Body of pancreas (tissue), 4 donors: ENCODE measurements at regions not wholly inside any gene's neighbourhood (a gene's known extent, or its start where the extent isn't known, plus 50 kb on each side); places are given as distances from the start of the nearest gene placed in this dataset.

Experiments
- ATAC-seq: fragments of 150-250 bp; one replicate; pipeline ENCODE4 v1.9.1; 2016
- DNase-seq, 4 donors: peaks; one replicate each; pipeline ENCODE4 v3.0.0-alpha.2; 2019
- H3K27ac ChIP-seq, 4 donors: fragments of 200-600 bp; sonication (generic); 1 replicate in 3 of 4; 2 replicates in 1 of 4; pipeline versions ENCODE4 v1.5.1 to v1.6.1; 2016 to 2019; ENCODE audit warnings: mild to moderate bottlenecking in 1 of 4, mixed read lengths in 1 of 4, moderate library complexity in 1 of 4
- H3K27me3 ChIP-seq, 2 donors: fragments of 200-600 bp; sonication (generic); one replicate each; pipeline ENCODE4 v1.6.0; 2016; ENCODE audit warnings: mild to moderate bottlenecking in 1 of 2
- H3K36me3 ChIP-seq, 2 donors: fragments of 200-600 bp; sonication (generic); replicated peaks in 1 of 2; 2 replicates each; pipeline ENCODE4 v1.5.1; 2016; ENCODE audit warnings: low read depth in 2 of 2; ENCODE audit not compliant: insufficient read depth in 1 of 2
- H3K4me1 ChIP-seq: fragments of 200-600 bp; sonication (generic); one replicate; pipeline ENCODE4 v1.6.0; 2016
- H3K4me3 ChIP-seq, 2 donors: fragments of 200-600 bp; sonication (generic); 1 replicate in 1 of 2; 2 replicates in 1 of 2; pipeline ENCODE4 v1.5.1; 2016 to 2019
- H3K9me3 ChIP-seq, 3 donors: fragments of 200-600 bp; sonication (generic); 1 replicate in 2 of 3; 2 replicates in 1 of 3; pipeline ENCODE4 v1.5.1; 2016
- CTCF ChIP-seq, 7 experiments: fragments of 450-650 bp in 4 of 7; fragments of 200-600 bp in 3 of 7; sonication (generic) in 3 of 7; IDR thresholded peaks; one replicate each; pipeline ENCODE4 v1.5.1; 2016 to 2019; ENCODE audit warnings: antibody characterized with exemption in 7 of 7
- POLR2A ChIP-seq, 3 donors: fragments of 450-650 bp; IDR thresholded peaks; one replicate each; pipeline ENCODE4 v1.6.1; 2016; ENCODE audit warnings: antibody characterized with exemption in 3 of 3, mild to moderate bottlenecking in 2 of 3
- WGBS, 2 donors: methylation state at CpG; one replicate each; pipeline ENCODE4 v1.1.5; 2017; 5-methylcytosine and 5-hydroxymethylcytosine counted together
- intact Hi-C: fragments of 100-400 bp; cut with DNase I; formaldehyde crosslinking; loops from one replicate; pipeline ENCODE4 v1.15.1; 2023

- peak overlapping the region in 1 of 4 donors; percentile 12 for H3K27ac ChIP-seq
- no peaks in the 10 kb centered on the region for H3K9me3 ChIP-seq
- intact Hi-C loops = no loop called here
- WGBS, 2 donors = 62 to 74% methylated on average over 5 of the region's 5 CpGs
- H3K4me3 ChIP-seq = no peak overlapping the region
- peaks cover 23% of the 10 kb centered on the region for H3K4me1 ChIP-seq
- H3K36me3 ChIP-seq = no peaks in the 10 kb centered on the region
- no peak for ATAC-seq
- no peak for TF ChIP-seq CTCF (IDR thresholded peaks at IDR 0.05)
- no peak for TF ChIP-seq POLR2A (IDR thresholded peaks at IDR 0.05)
- peak in 1 of 4 donors; percentile 20 for DNase-seq
- H3K27me3 ChIP-seq = no peaks in the 10 kb centered on the region
Observed at GRCh38 chr2:21267232-21267835, 143.6 kb downstream of the TDRD15 start.

GRCh38 chr2:21268197-21268877 is 144.6 kb downstream of the TDRD15 start:
- H3K9me3 ChIP-seq = no peaks in the 10 kb centered on the region
- WGBS, 2 donors = 64 to 75% methylated on average over 10 to 13 of the region's 13 CpGs
- TF ChIP-seq CTCF (IDR thresholded peaks at IDR 0.05) (no peak), POLR2A (IDR thresholded peaks at IDR 0.05) (no peak)
- ATAC-seq = peak; percentile 31
- H3K27me3 ChIP-seq = no peaks in the 10 kb centered on the region
- H3K4me1 ChIP-seq = peaks cover 23% of the 10 kb centered on the region
- no peak overlapping the region for H3K4me3 ChIP-seq
- H3K36me3 ChIP-seq = no peaks in the 10 kb centered on the region
- intact Hi-C loops = no loop called here
- DNase-seq = peak in 1 of 4 donors; percentile 17
- H3K27ac ChIP-seq = peak overlapping the region; percentile 0 to 62 (median 23)

- no peak overlapping the region for H3K4me3 ChIP-seq
- H3K27me3 ChIP-seq = no peaks in the 10 kb centered on the region
- H3K27ac ChIP-seq = peak overlapping the region in 3 of 4 donors; percentile 0 to 62 (median 21)
- DNase-seq (no peak), ATAC-seq (no peak)
- H3K36me3 ChIP-seq = no peaks in the 10 kb centered on the region
- intact Hi-C loops = no loop called here
- peaks cover 23% of the 10 kb centered on the region for H3K4me1 ChIP-seq
- H3K9me3 ChIP-seq = no peaks in the 10 kb centered on the region
- WGBS, 2 donors = 42 to 55% methylated on average over 7 of the region's 7 CpGs
- TF ChIP-seq POLR2A (IDR thresholded peaks at IDR 0.05) = no peak
- TF ChIP-seq CTCF (IDR thresholded peaks at IDR 0.05) = no peak
Observed at GRCh38 chr2:21268878-21269224, 145.1 kb downstream of the TDRD15 start.

- H3K27me3 ChIP-seq = no peaks in the 10 kb centered on the region
- H3K4me1 ChIP-seq = peaks cover 23% of the 10 kb centered on the region
- H3K36me3 ChIP-seq = no peaks in the 10 kb centered on the region
- intact Hi-C loops = no loop called here
- H3K4me3 ChIP-seq = no peak overlapping the region
- 15 to 20% methylated on average over 1 of the region's 1 CpG for WGBS, 2 donors
- H3K9me3 ChIP-seq = no peaks in the 10 kb centered on the region
- H3K27ac ChIP-seq = peak overlapping the region in 3 of 4 donors; percentile 21 to 62 (median 26)
- DNase-seq (no peak), ATAC-seq (peak; percentile 41)
- no peak for TF ChIP-seq CTCF (IDR thresholded peaks at IDR 0.05)
- TF ChIP-seq POLR2A (IDR thresholded peaks at IDR 0.05) = no peak
Observed at GRCh38 chr2:21269382-21269781, 145.6 kb downstream of the TDRD15 start.

GRCh38 chr2:21270083-21270491 is 146.3 kb downstream of the TDRD15 start:
- intact Hi-C loops = no loop called here
- Histone ChIP-seq H3K27ac (peak overlapping the region in 2 of 4 donors; percentile 21 to 62), H3K4me1 (peaks cover 23% of the 10 kb centered on the region), H3K36me3 (no peaks in the 10 kb centered on the region), H3K27me3 (no peaks in the 10 kb centered on the region), H3K9me3 (no peaks in the 10 kb centered on the region), H3K4me3 (no peak overlapping the region)
- ATAC-seq = no peak
- 40 to 48% methylated on average over 2 of the region's 2 CpGs for WGBS, 2 donors
- no peak for DNase-seq
- TF ChIP-seq POLR2A (IDR thresholded peaks at IDR 0.05) = no peak
- TF ChIP-seq CTCF (IDR thresholded peaks at IDR 0.05) = no peak
